Astrocyte (in vitro differentiated cells and primary cell): ENCODE measurements at regions not wholly inside any gene's neighbourhood (a gene's known extent, or its start where the extent isn't known, plus 50 kb on each side); places are given as distances from the start of the nearest gene placed in this dataset.

Experiments used
- EZH2 ChIP-seq: IDR thresholded peaks from 2 replicates; pipeline ENCODE4 v1.6.1; 2012; ENCODE audit warnings: mild to moderate bottlenecking, low read length, inconsistent platforms; ENCODE audit not compliant: insufficient read depth
- TF ChIP-seq, protein P1 (sequence below): IDR thresholded peaks from 2 replicates; pipeline ENCODE4 v1.5.1; 2011; ENCODE audit warnings: low read depth, mild to moderate bottlenecking, inconsistent platforms, low read length, moderate library complexity; ENCODE audit not compliant: insufficient read depth

DNA sequence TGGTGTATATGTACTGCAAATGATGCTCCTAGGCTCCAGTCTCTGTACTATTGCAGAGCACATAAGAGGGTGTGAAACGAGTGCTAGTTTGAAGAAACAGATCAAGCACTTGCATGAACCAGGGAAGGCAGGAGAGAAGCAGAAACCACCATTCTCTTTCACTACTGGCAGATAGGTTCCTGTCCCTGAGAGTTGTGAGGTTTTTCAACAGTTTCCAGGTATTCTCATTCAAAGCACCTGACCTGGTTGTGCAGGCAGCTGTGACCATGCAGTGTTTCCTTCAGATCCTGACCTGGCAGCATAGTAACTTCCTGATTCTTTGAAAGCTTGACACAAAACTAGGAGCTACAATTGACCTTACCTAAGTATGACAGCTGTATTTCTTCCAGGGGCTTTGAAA lies 164.9 kb downstream of the UFM1 start:
- TF ChIP-seq, protein P1, sequence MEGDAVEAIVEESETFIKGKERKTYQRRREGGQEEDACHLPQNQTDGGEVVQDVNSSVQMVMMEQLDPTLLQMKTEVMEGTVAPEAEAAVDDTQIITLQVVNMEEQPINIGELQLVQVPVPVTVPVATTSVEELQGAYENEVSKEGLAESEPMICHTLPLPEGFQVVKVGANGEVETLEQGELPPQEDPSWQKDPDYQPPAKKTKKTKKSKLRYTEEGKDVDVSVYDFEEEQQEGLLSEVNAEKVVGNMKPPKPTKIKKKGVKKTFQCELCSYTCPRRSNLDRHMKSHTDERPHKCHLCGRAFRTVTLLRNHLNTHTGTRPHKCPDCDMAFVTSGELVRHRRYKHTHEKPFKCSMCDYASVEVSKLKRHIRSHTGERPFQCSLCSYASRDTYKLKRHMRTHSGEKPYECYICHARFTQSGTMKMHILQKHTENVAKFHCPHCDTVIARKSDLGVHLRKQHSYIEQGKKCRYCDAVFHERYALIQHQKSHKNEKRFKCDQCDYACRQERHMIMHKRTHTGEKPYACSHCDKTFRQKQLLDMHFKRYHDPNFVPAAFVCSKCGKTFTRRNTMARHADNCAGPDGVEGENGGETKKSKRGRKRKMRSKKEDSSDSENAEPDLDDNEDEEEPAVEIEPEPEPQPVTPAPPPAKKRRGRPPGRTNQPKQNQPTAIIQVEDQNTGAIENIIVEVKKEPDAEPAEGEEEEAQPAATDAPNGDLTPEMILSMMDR, result no peak
- TF ChIP-seq EZH2, result no peak
